Endothelial cell of umbilical vein (primary cell): ENCODE measurements at regions not wholly inside any gene's neighbourhood (a gene's known extent, or its start where the extent isn't known, plus 50 kb on each side); places are given as distances from the start of the nearest gene placed in this dataset.

Experiments
- BruUV-seq: library from RNA; stranded (reverse); fragments of 400-500 nt; replicated peaks from 2 replicates; lab custom pipeline; 2021; lab: Mats Ljungman, UMichigan
- CTCF ChIA-PET: fragments of 300-600, 350-600 bp; sonication (Branson Sonifier 250); formaldehyde crosslinking; loops from one replicate; lab custom pipeline; 2021; ENCODE audit warnings: antibody characterized with exemption, inconsistent platforms; lab: Charles Lee
- POLR2A ChIA-PET: fragments of 300-600, 350-600 bp; sonication (Branson Sonifier 250); formaldehyde crosslinking; loops from one replicate; lab custom pipeline; 2021; ENCODE audit warnings: antibody characterized with exemption, inconsistent platforms; lab: Charles Lee
- DNase-seq: peaks from one replicate; pipeline ENCODE4 v3.0.0-alpha.2; 2011; ENCODE audit warnings: low read depth, low spot score
- FAIRE-seq: peaks from 2 replicates; lab custom pipeline; 2011; peaks lifted over from hg19 to GRCh38; lab: Jason Lieb, UNC
- H2AFZ ChIP-seq: 2 replicates; pipeline ENCODE4 v1.6.0; 2012; ENCODE audit warnings: low read depth, low read length, control low read depth, inconsistent platforms
- H3K27ac ChIP-seq: 2 replicates; pipeline ENCODE4 v1.5.1; 2011; ENCODE audit warnings: low read depth, mild to moderate bottlenecking, control low read depth, low read length, moderate library complexity; ENCODE audit not compliant: insufficient read depth
- H3K27me3 ChIP-seq, 2 experiments: 2 replicates each; pipeline versions ENCODE4 v1.6.0 to v1.6.1; 2011; ENCODE audit warnings: low read length in 2 of 2, mixed read lengths in 1 of 2; ENCODE audit not compliant: control insufficient read depth in 2 of 2, insufficient read depth in 2 of 2
- H3K36me3 ChIP-seq, 2 experiments: 2 replicates in 1 of 2; 3 replicates in 1 of 2; pipeline ENCODE4 v1.5.1; 2011; ENCODE audit warnings: low read length in 2 of 2, mild to moderate bottlenecking in 1 of 2, moderate library complexity in 1 of 2; ENCODE audit not compliant: control insufficient read depth in 2 of 2, insufficient read depth in 2 of 2; ENCODE audit errors: extremely low read depth in 1 of 2
- H3K4me1 ChIP-seq: 3 replicates; pipeline ENCODE4 v1.5.1; 2011; ENCODE audit warnings: mild to moderate bottlenecking, low read length; ENCODE audit not compliant: control insufficient read depth, insufficient read depth; ENCODE audit errors: extremely low read depth
- H3K4me2 ChIP-seq: 2 replicates; pipeline ENCODE4 v1.6.1; 2011; ENCODE audit warnings: low read length, control low read depth, mixed read lengths; ENCODE audit not compliant: insufficient read depth
- H3K4me3 ChIP-seq, 3 experiments: fragments of 200-600 bp in 1 of 3; sonication (generic), shearing (Covaris generic) in 1 of 3; replicated peaks in 1 of 3; 2 replicates each; pipeline ENCODE4 v1.5.1; 2011 to 2016; ENCODE audit warnings: control low read depth in 3 of 3, low read length in 3 of 3, mild to moderate bottlenecking in 2 of 3, inconsistent platforms in 1 of 3, low read depth in 1 of 3, moderate library complexity in 1 of 3; ENCODE audit not compliant: insufficient read depth in 1 of 3
- H3K79me2 ChIP-seq: 2 replicates; pipeline ENCODE4 v1.6.0; 2012; ENCODE audit warnings: low read length, inconsistent platforms; ENCODE audit not compliant: control insufficient read depth, insufficient read depth
- H3K9ac ChIP-seq: replicated peaks from 2 replicates; pipeline ENCODE3; 2011; ENCODE audit warnings: low read length, control low read depth; ENCODE audit not compliant: insufficient read depth; ENCODE audit errors: extremely low read depth
- H3K9me1 ChIP-seq: replicated peaks from 3 replicates; pipeline ENCODE4 v1.6.0; 2011; ENCODE audit warnings: mild to moderate bottlenecking, low read length; ENCODE audit not compliant: control insufficient read depth, insufficient read depth; ENCODE audit errors: extremely low read depth
- H3K9me3 ChIP-seq: replicated peaks from 2 replicates; pipeline ENCODE4 v1.5.1; 2012; ENCODE audit warnings: low read length, inconsistent platforms; ENCODE audit not compliant: control insufficient read depth, insufficient read depth
- H4K20me1 ChIP-seq: replicated peaks from 2 replicates; pipeline ENCODE3; 2011; ENCODE audit warnings: mild to moderate bottlenecking, low read length; ENCODE audit not compliant: control insufficient read depth, insufficient read depth; ENCODE audit errors: extremely low read depth
- FOS ChIP-seq: IDR thresholded peaks from 2 replicates; pipeline ENCODE4 v1.6.1; 2011; ENCODE audit warnings: mild to moderate bottlenecking, low read length, moderate library complexity, borderline replicate concordance; ENCODE audit not compliant: insufficient read depth
- GATA2 ChIP-seq: IDR thresholded peaks from 2 replicates; pipeline ENCODE4 v1.7.0; 2011; ENCODE audit warnings: low read depth, mild to moderate bottlenecking, moderate library complexity, mixed read lengths, low read length; ENCODE audit not compliant: insufficient read length, insufficient read depth
- MYC ChIP-seq: IDR thresholded peaks from one replicate; pipeline ENCODE4 v1.6.1; 2011; ENCODE audit warnings: mild to moderate bottlenecking, low read depth, low read length
- POLR2A ChIP-seq: IDR thresholded peaks from 2 replicates; pipeline ENCODE4 v1.6.1; 2012; ENCODE audit warnings: low read depth, mild to moderate bottlenecking, control low read depth, low read length
- POLR2AphosphoS5 ChIP-seq: IDR thresholded peaks from 2 replicates; pipeline ENCODE4 v1.6.1; 2012; ENCODE audit warnings: low read depth, mild to moderate bottlenecking, control low read depth, low read length, moderate library complexity; ENCODE audit not compliant: insufficient read depth
- dilution Hi-C: fragments of 300-500 bp; cut with MboI; formaldehyde crosslinking; loops from one replicate; pipeline ENCODE4 v1.15.0; 2019; ENCODE audit warnings: low sequenced_read_pairs; ENCODE audit not compliant: extremely low pct_ligation_motif_present
- intact Hi-C: fragments of 100-400 bp; cut with micrococcal nuclease; formaldehyde crosslinking; loops from one replicate; pipeline ENCODE4 v1.10.0; 2022
- TF ChIP-seq, protein P1 (sequence below): IDR thresholded peaks from 2 replicates; pipeline ENCODE4 v1.6.1; 2011; ENCODE audit not compliant: insufficient read depth, insufficient read length
- TF ChIP-seq, protein P2 (sequence below), 2 donors: IDR thresholded peaks; 1 replicate in 1 of 2; 2 replicates in 1 of 2; pipeline ENCODE4 v1.5.1; 2011; ENCODE audit warnings: low read length in 2 of 2, mild to moderate bottlenecking in 2 of 2, moderate library complexity in 2 of 2, control low read depth in 1 of 2, inconsistent platforms in 1 of 2, low read depth in 1 of 2; ENCODE audit not compliant: insufficient read depth in 1 of 2; ENCODE audit errors: extremely low read depth in 1 of 2

DNA sequence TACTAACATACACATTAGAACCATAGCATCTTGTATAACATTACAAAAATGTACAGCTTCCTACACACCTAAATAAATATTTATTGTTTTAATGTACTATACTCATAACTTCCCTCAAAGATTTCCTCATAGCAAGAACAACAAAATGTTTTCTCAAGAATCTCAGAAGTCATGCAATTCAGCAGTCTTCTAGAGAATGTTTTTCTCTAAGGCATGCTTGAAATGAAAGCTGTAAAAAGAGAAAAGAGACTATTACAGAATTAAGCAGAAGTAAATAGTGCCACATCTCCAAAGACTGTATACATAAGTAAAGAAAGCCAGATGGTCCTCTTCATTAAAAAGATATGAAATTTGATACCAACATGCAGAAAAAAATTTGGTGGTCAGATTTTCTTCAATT is 672.2 kb downstream of the EPM2A start:
- Histone ChIP-seq H3K79me2 (no peaks in the 10 kb centered on the region), H3K27ac (no peak overlapping the region), H3K9me1 (no peaks in the 10 kb centered on the region), H3K36me3 (no peaks in the 10 kb centered on the region), H3K4me2 (no peak overlapping the region), H3K9me3 (no peaks in the 10 kb centered on the region), H3K4me1 (no peaks in the 10 kb centered on the region), H3K4me3 (no peak overlapping the region), H4K20me1 (no peaks in the 10 kb centered on the region), H3K27me3 (peaks cover 2 to 3% of the 10 kb centered on the region in 2 experiments), H3K9ac (no peak overlapping the region), H2AFZ (no peak overlapping the region)
- BruUV-seq = no TSS peak
- TF ChIP-seq, protein P1, sequence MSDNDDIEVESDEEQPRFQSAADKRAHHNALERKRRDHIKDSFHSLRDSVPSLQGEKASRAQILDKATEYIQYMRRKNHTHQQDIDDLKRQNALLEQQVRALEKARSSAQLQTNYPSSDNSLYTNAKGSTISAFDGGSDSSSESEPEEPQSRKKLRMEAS = no peak
- TF ChIP-seq POLR2A (no peak), GATA2 (no peak), MYC (no peak), FOS (no peak), POLR2AphosphoS5 (no peak)
- TF ChIP-seq, protein P2, sequence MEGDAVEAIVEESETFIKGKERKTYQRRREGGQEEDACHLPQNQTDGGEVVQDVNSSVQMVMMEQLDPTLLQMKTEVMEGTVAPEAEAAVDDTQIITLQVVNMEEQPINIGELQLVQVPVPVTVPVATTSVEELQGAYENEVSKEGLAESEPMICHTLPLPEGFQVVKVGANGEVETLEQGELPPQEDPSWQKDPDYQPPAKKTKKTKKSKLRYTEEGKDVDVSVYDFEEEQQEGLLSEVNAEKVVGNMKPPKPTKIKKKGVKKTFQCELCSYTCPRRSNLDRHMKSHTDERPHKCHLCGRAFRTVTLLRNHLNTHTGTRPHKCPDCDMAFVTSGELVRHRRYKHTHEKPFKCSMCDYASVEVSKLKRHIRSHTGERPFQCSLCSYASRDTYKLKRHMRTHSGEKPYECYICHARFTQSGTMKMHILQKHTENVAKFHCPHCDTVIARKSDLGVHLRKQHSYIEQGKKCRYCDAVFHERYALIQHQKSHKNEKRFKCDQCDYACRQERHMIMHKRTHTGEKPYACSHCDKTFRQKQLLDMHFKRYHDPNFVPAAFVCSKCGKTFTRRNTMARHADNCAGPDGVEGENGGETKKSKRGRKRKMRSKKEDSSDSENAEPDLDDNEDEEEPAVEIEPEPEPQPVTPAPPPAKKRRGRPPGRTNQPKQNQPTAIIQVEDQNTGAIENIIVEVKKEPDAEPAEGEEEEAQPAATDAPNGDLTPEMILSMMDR (IDR thresholded peaks at IDR 0.05; ENCODE audit: extremely low read depth in 1 of 2, insufficient read depth in 1 of 2, low read depth in 1 of 2, low read length in 2 of 2) = no peak
- ChIA-PET CTCF (interaction anchor here (0.8 to 0.9 kb wide), 2 partner anchors 16 to 211 kb away, joined by 3 read pairs; no protein-coding TSS in a partner anchor), POLR2A (no interaction called here)
- DNase-seq (no peak), FAIRE-seq (no peak)
- intact Hi-C loops = no loop called here
- dilution Hi-C loops = no loop called here
